GM12878 (cell line): ENCODE measurements at regions not wholly inside any gene's neighbourhood (a gene's known extent, or its start where the extent isn't known, plus 50 kb on each side); places are given as distances from the start of the nearest gene placed in this dataset.
A peak's percentile ranks its signal among the peaks of the same experiment; 100 is the strongest.
"Not testable (repeated sequence)": the region's sequence is repeated elsewhere in the genome, so short reads cannot be mapped to it uniquely, and the experiment has no call there.

Source experiments
- ATAC-seq: fragments of 200-7000 bp; cut with Tn5 transposase; 3 replicates; pipeline ENCODE4 v1.9.1; 2020; ENCODE audit warnings: mild to moderate bottlenecking, moderate library complexity
- BruUV-seq: library from RNA; stranded (reverse); fragments of 400-500 nt; replicated peaks from 2 replicates; lab custom pipeline; 2021; lab: Mats Ljungman, UMichigan
- CTCF ChIA-PET: fragments of 300-600 bp; sonication (Branson Sonifier 250); formaldehyde crosslinking; extraction: SDS; loops from one replicate; lab custom pipeline; 2021; ENCODE audit warnings: inconsistent platforms; lab: Yijun Ruan, JAX
- POLR2A ChIA-PET: fragments of 350-600 bp; formaldehyde crosslinking; extraction: SDS; loops from one replicate; lab custom pipeline; 2021; ENCODE audit warnings: inconsistent platforms; lab: Charles Lee
- RAD21 ChIA-PET: fragments of 300-600 bp; sonication (Branson Sonifier 250); formaldehyde crosslinking; loops from one replicate; lab custom pipeline; 2023; ENCODE audit warnings: antibody characterized with exemption; ENCODE audit not compliant: unreplicated experiment; lab: Charles Lee
- SMC1A ChIA-PET: fragments of 300-600 bp; sonication (Branson Sonifier 250); formaldehyde crosslinking; loops from one replicate; lab custom pipeline; 2023; ENCODE audit not compliant: unreplicated experiment, uncharacterized antibody; lab: Charles Lee
- DNase-seq: peaks from one replicate; pipeline ENCODE4 v3.0.0-alpha.2; 2011; ENCODE audit warnings: low read depth, low spot score
- FAIRE-seq: peaks from 3 replicates; lab custom pipeline; 2011; peaks lifted over from hg19 to GRCh38; lab: Jason Lieb, UNC
- H2AFZ ChIP-seq: 2 replicates; pipeline ENCODE4 v1.6.0; 2011; ENCODE audit warnings: low read depth, low read length, control low read depth; ENCODE audit not compliant: control insufficient read depth
- H3K27ac ChIP-seq: 2 replicates; pipeline ENCODE4 v1.5.1; 2011; ENCODE audit warnings: control low read depth; ENCODE audit not compliant: control insufficient read depth, insufficient read depth
- H3K27me3 ChIP-seq, 2 experiments: replicated peaks in 1 of 2; 2 replicates each; pipeline versions ENCODE4 v1.6.0 to v1.6.1; 2011; ENCODE audit warnings: low read length in 1 of 2; ENCODE audit not compliant: control insufficient read depth in 2 of 2, insufficient read depth in 2 of 2
- H3K36me3 ChIP-seq, 2 experiments: 2 replicates each; pipeline ENCODE4 v1.5.1; 2011; ENCODE audit warnings: low read length in 1 of 2; ENCODE audit not compliant: control insufficient read depth in 2 of 2, insufficient read depth in 2 of 2
- H3K4me1 ChIP-seq: 2 replicates; pipeline ENCODE4 v1.6.1; 2011; ENCODE audit warnings: mild to moderate bottlenecking, low read length, moderate library complexity, mixed read lengths; ENCODE audit not compliant: control insufficient read depth, insufficient read depth
- H3K4me2 ChIP-seq: 2 replicates; pipeline ENCODE4 v1.6.0; 2011; ENCODE audit warnings: control low read depth; ENCODE audit not compliant: control insufficient read depth, insufficient read depth
- H3K4me3 ChIP-seq: fragments of 200-600 bp; sonication (generic); 2 replicates; pipeline ENCODE4 v1.5.1; 2016
- H3K79me2 ChIP-seq: 2 replicates; pipeline ENCODE4 v1.6.0; 2011; ENCODE audit warnings: low read length; ENCODE audit not compliant: control insufficient read depth, insufficient read depth
- H3K9ac ChIP-seq: 2 replicates; pipeline ENCODE4 v1.8.0; 2011; ENCODE audit warnings: low read length, control low read depth, mixed read lengths; ENCODE audit not compliant: control insufficient read depth, insufficient read depth
- H3K9me3 ChIP-seq: replicated peaks from 3 replicates; pipeline ENCODE4 v1.5.1; 2011; ENCODE audit warnings: mild to moderate bottlenecking, low read length; ENCODE audit not compliant: control insufficient read depth, insufficient read depth
- H4K20me1 ChIP-seq: 2 replicates; pipeline ENCODE4 v1.6.0; 2011; ENCODE audit not compliant: control insufficient read depth, insufficient read depth
- ETV6 ChIP-seq, 2 experiments: fragments of 450-650 bp in 1 of 2; IDR thresholded peaks in 1 of 2; conservative IDR thresholded peaks in 1 of 2; 2 replicates each; pipeline ENCODE4 v1.6.1; 2014; ENCODE audit warnings: antibody characterized with exemption in 1 of 2, borderline replicate concordance in 1 of 2, low read depth in 1 of 2, mild to moderate bottlenecking in 1 of 2, moderate library complexity in 1 of 2
- IKZF1 ChIP-seq: fragments of 450-650 bp; conservative IDR thresholded peaks from 2 replicates; pipeline ENCODE4 v1.6.1; 2017; ENCODE audit warnings: antibody characterized with exemption, mild to moderate bottlenecking
- PAX5 ChIP-seq: IDR thresholded peaks from 2 replicates; pipeline ENCODE4 v1.6.1; 2011; ENCODE audit warnings: low read depth, low read length, borderline replicate concordance
- SUPT20H ChIP-seq: IDR thresholded peaks from 2 replicates; pipeline ENCODE4 v1.6.1; 2011; ENCODE audit warnings: low read depth, mild to moderate bottlenecking, low read length, moderate library complexity, borderline replicate concordance; ENCODE audit not compliant: control insufficient read depth
- WGBS: methylation state at CpG from one replicate; pipeline ENCODE4 v1.1.6; 2016; ENCODE audit warnings: low lambda C conversion rate; ENCODE audit not compliant: insufficient replicate concordance, insufficient coverage; ENCODE audit errors: missing lambda C conversion rate; 5-methylcytosine and 5-hydroxymethylcytosine counted together
- in situ Hi-C: fragments of 300-500 bp; cut with MboI; formaldehyde crosslinking; loops from 9 replicates; pipeline ENCODE4 v1.14.3; 2018; ENCODE audit warnings: mixed read lengths
- intact Hi-C: fragments of 100-400 bp; cut with micrococcal nuclease; formaldehyde crosslinking; loops from one replicate; pipeline ENCODE4 v1.14.2; 2022; ENCODE audit not compliant: unreplicated experiment

DNA sequence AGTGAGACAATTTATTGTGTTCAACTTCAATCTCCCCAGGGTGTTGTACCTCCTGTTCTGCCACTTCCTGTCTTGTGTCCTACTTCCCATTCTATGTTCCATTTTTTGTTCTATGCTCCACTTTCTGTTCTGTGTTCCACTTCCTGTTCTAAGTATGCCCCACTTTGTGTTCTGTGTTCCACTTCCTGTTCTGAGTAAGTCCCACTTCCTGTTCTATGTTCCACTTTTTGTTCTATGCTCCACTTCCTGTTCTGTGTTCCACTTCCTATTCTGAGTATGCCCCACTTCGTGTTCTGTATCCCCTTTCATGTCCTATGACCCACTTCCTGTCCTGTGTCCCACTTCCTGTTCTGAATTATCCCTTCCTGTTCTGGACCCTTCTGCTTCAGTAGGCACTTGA, 732.7 kb downstream of the TBC1D22A start:
- DNase-seq: no peak
- in situ Hi-C loops: no loop called here
- no peaks in the 10 kb centered on the region; the same call in 2 of the 3 replicates for H3K9me3 ChIP-seq
- H3K27me3 ChIP-seq: no peaks in the 10 kb centered on the region
- no peaks in the 10 kb centered on the region for H3K36me3 ChIP-seq
- ChIA-PET RAD21 (no interaction called here), POLR2A (no interaction called here), SMC1A (no interaction called here)
- no peak overlapping the region for H3K27ac ChIP-seq
- H3K9ac ChIP-seq: no peak overlapping the region
- H3K4me2 ChIP-seq: no peak overlapping the region
- H3K4me3 ChIP-seq: no peak overlapping the region
- H4K20me1 ChIP-seq: no peaks in the 10 kb centered on the region
- 7% methylated on average over 1 of the region's 1 CpG for WGBS
- no TSS peak for BruUV-seq
- no peaks in the 10 kb centered on the region for H3K79me2 ChIP-seq
- TF ChIP-seq ETV6 (conservative IDR thresholded peaks at IDR 0.05 in 1 of 2, IDR thresholded peaks at IDR 0.05 in 1 of 2; ENCODE audit: borderline replicate concordance in 1 of 2, low read depth in 1 of 2): peak in 1 of 2 experiments; percentile 39; a peak in 2 of 4 replicates
- TF ChIP-seq PAX5: no peak
- TF ChIP-seq IKZF1: 0 out of 2 replicates have a peak, but pooled peaks have one; percentile 25
- no peak for TF ChIP-seq SUPT20H
- TF ChIP-seq, all 136 proteins: peak for 2
- intact Hi-C loops: no loop called here
- no peak for ATAC-seq
- CTCF ChIA-PET: no interaction called here
- Histone ChIP-seq H2AFZ (no peak overlapping the region), H3K4me1 (no peaks in the 10 kb centered on the region)
- FAIRE-seq: no peak

DNA sequence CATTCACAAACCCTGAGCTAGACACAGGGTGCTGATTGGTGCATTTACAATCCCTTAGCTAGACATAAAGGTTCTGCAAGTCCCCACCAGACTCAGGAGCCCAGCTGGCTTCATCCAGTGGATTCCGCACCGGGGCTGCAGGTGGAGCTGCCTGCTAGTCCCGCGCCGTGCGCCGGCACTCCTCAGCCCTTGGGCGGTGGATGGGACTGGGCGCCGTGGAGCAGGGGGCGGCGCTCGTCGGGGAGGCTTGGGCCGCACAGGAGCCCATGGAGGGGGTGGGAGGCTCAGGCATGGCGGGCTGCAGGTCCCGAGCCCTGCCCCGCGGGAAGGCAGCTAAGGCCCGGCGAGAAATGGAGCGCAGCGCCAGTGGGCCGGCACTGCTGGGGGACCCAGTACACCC, 725.7 kb downstream of the TBC1D22A start:
- H3K9me3 ChIP-seq, H2AFZ ChIP-seq, DNase-seq, in situ Hi-C loops, H3K27ac ChIP-seq, SMC1A ChIA-PET, H3K79me2 ChIP-seq, intact Hi-C loops, POLR2A ChIA-PET, CTCF ChIA-PET, RAD21 ChIA-PET, FAIRE-seq, H3K27me3 ChIP-seq, H3K36me3 ChIP-seq, ATAC-seq, H3K4me2 ChIP-seq, H3K4me1 ChIP-seq, BruUV-seq, H3K9ac ChIP-seq, H4K20me1 ChIP-seq, H3K4me3 ChIP-seq: not testable (repeated sequence)
- WGBS: 79% methylated on average over 15 of the region's 24 CpGs
